Activated CD4-positive, alpha-beta memory T cell treated with anti-CD3 and anti-CD28 coated beads, Interleukin-2, amount 10 ng/mL, durations not matched to agents 7 days and 5 days (primary cell): ENCODE measurements at regions not wholly inside any gene's neighbourhood (a gene's known extent, or its start where the extent isn't known, plus 50 kb on each side); places are given as distances from the start of the nearest gene placed in this dataset.

ENCODE experiments used
- CTCF ChIA-PET: fragments of 350-600 bp; sonication (Branson Sonifier 250); formaldehyde crosslinking; loops from one replicate; lab custom pipeline; 2021; ENCODE audit warnings: antibody characterized with exemption, inconsistent platforms; lab: Charles Lee
- POLR2A ChIA-PET: fragments of 350-600 bp; sonication (Branson Sonifier 250); formaldehyde crosslinking; loops from one replicate; lab custom pipeline; 2021; ENCODE audit warnings: antibody characterized with exemption; lab: Charles Lee
- DNase-seq: peaks from one replicate; pipeline ENCODE4 v3.0.0-alpha.2; 2020
- H3K27ac Mint-ChIP-seq: one replicate; pipeline ENCODE4 v1.8.0; 2021; ENCODE audit warnings: mild to moderate bottlenecking, mixed read lengths
- H3K27me3 Mint-ChIP-seq: one replicate; pipeline ENCODE4 v1.8.0; 2021; ENCODE audit warnings: mixed read lengths
- H3K36me3 Mint-ChIP-seq: one replicate; pipeline ENCODE4 v1.8.0; 2021; ENCODE audit warnings: low read depth, mixed read lengths
- H3K4me1 Mint-ChIP-seq: one replicate; pipeline ENCODE4 v1.8.0; 2021; ENCODE audit warnings: mixed read lengths
- H3K4me3 Mint-ChIP-seq: one replicate; pipeline ENCODE4 v1.8.0; 2021; ENCODE audit warnings: mild to moderate bottlenecking, mixed read lengths
- H3K9me3 Mint-ChIP-seq: one replicate; pipeline ENCODE4 v1.8.0; 2021; ENCODE audit warnings: mixed read lengths

- peaks cover 3% of the 10 kb centered on the region for H3K4me1 Mint-ChIP-seq
- POLR2A ChIA-PET = no interaction called here
- H3K27ac Mint-ChIP-seq = no peak overlapping the region
- H3K4me3 Mint-ChIP-seq = no peak overlapping the region
- no peaks in the 10 kb centered on the region for H3K36me3 Mint-ChIP-seq
- DNase-seq = no peak
- no peaks in the 10 kb centered on the region for H3K27me3 Mint-ChIP-seq
- H3K9me3 Mint-ChIP-seq = no peaks in the 10 kb centered on the region
- CTCF ChIA-PET = interaction anchor here (1.1 to 1.4 kb wide), 2 partner anchors 11 to 695 kb away, joined by 3 to 4 read pairs; no protein-coding TSS in a partner anchor
These were observed 631.5 kb downstream of the RAB28 start for GRCh38 chr4:12852338-12853307.

DNA sequence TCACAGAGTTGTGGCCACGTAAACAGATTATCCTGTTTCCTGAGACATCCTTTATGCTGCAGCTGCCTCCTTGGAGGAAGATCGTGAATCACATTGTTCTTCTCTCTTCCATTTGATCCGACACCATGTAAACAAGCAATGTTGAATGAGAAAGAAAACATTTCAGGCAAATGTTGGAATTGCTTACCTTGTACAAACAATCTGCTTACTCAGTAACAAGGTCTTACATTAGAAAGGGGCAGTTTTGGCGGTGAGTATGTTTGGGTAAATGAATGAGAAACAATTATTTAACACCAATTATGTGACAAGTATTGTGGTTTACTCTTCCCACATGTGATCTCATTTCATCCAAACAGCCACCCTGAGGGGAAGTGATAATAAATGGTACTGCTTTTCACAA lies 637.8 kb downstream of the RAB28 start:
- Mint-ChIP-seq H3K4me3 (no peak overlapping the region), H3K9me3 (no peaks in the 10 kb centered on the region), H3K36me3 (no peaks in the 10 kb centered on the region), H3K4me1 (no peaks in the 10 kb centered on the region), H3K27me3 (no peaks in the 10 kb centered on the region), H3K27ac (no peak overlapping the region)
- POLR2A ChIA-PET = no interaction called here
- CTCF ChIA-PET = no interaction called here
- no peak for DNase-seq

DNA sequence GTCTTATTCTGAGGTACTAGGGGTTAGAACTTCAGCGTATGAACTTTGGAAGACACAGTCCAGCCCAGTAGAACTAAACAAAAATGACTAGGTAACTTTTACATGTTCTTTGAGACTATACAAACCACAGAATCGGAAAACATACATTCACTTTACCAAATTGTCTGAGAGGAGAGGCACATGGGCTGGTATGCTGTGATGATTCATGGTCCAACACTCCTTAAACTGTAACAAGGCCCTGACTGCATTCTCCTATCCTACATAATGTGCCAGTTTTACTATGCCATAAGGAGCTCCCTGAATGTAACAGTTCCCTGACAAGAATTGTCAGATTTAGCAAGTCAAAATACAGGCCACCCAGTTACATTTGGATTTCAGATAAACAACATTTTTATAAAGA lies 640.0 kb downstream of the RAB28 start:
- Mint-ChIP-seq H3K9me3 (no peaks in the 10 kb centered on the region), H3K36me3 (no peaks in the 10 kb centered on the region), H3K4me1 (no peaks in the 10 kb centered on the region), H3K4me3 (no peak overlapping the region), H3K27me3 (no peaks in the 10 kb centered on the region), H3K27ac (no peak overlapping the region)
- DNase-seq = no peak
- CTCF ChIA-PET = interaction anchor here (0.6 kb wide), 1 partner anchor 37 kb away, joined by 3 read pairs; no protein-coding TSS in a partner anchor
- POLR2A ChIA-PET = no interaction called here

DNA sequence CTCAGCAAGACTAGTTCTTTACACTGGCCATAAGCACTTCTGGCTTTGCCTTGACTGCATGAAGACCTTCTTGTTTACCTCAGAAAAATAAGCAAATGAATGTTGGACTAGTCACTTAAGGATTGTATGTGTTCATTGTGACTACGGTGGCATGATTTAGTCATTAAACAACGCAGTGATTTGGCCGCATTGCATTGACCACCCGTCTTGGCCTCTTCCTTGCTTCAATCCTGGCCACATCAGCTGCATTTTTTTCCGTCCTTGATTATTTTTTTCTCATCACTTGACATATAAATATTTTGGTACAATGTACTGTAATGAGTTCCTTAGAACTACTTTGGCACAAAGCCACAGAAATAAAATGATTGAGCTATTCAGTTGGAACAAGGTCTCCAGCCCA lies 656.2 kb downstream of the RAB28 start:
- H3K4me3 Mint-ChIP-seq = no peak overlapping the region
- POLR2A ChIA-PET = no interaction called here
- no peak for DNase-seq
- CTCF ChIA-PET = no interaction called here
- no peaks in the 10 kb centered on the region for H3K36me3 Mint-ChIP-seq
- no peaks in the 10 kb centered on the region for H3K4me1 Mint-ChIP-seq
- H3K27ac Mint-ChIP-seq = no peak overlapping the region
- peaks cover 2% of the 10 kb centered on the region for H3K9me3 Mint-ChIP-seq
- no peaks in the 10 kb centered on the region for H3K27me3 Mint-ChIP-seq

GRCh38 chr4:12791536-12791935 lies 692.6 kb downstream of the RAB28 start:
- H3K4me3 Mint-ChIP-seq = no peak overlapping the region
- no peak for DNase-seq
- H3K4me1 Mint-ChIP-seq = no peaks in the 10 kb centered on the region
- H3K27ac Mint-ChIP-seq = no peak overlapping the region
- ChIA-PET CTCF (no interaction called here), POLR2A (no interaction called here)
- H3K9me3 Mint-ChIP-seq = peaks cover 3% of the 10 kb centered on the region
- no peaks in the 10 kb centered on the region for H3K36me3 Mint-ChIP-seq
- H3K27me3 Mint-ChIP-seq = no peaks in the 10 kb centered on the region

DNA sequence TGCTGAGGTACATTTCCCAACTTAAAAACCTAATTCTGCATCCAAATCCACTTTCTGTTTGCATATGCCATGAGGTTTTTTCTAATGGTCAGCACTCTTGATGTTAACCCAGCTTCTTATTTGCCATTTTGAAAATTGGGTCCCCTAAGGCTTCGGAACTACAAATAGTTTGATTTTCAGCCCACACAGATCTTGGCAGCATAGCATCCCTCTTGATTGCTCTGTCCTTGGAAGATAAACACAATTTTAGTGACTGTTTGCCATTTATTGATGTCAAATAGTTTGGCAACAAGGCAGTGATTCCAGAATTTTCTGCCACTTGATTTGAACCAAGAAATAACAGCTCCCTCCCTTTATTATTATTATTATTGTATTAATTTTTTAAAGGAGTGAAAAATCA lies 696.9 kb downstream of the RAB28 start:
- H3K4me1 Mint-ChIP-seq = no peaks in the 10 kb centered on the region

DNA sequence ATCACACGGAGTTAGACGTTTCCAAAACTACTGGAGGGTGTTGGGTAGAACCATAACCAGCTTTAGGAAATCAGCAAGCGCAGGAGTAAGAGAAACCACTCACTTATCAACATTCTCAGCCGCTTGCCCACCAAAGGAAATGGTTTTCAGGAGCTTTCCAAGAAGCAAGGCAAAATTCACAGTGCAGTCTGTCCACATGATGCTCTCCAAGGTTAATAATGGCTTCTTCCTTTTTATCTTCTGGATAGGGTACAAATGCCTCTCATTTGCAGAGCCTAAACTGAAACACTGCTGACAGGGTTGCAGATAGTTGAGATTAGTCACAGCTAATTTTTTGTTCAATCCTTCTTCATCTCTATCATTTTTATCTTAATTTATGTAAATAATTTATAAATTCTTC lies 705.4 kb downstream of the RAB28 start:
- Mint-ChIP-seq H3K9me3 (peaks cover 2% of the 10 kb centered on the region), H3K36me3 (no peaks in the 10 kb centered on the region), H3K4me1 (no peaks in the 10 kb centered on the region), H3K27me3 (no peaks in the 10 kb centered on the region), H3K4me3 (no peak overlapping the region), H3K27ac (no peak overlapping the region)
- DNase-seq = no peak
- ChIA-PET POLR2A (no interaction called here), CTCF (no interaction called here)

More for the DNA sequence above, 696.9 kb downstream of the RAB28 start:
- Mint-ChIP-seq H3K36me3 (no peaks in the 10 kb centered on the region), H3K27ac (no peak overlapping the region), H3K4me3 (no peak overlapping the region), H3K9me3 (peaks cover 6% of the 10 kb centered on the region), H3K27me3 (no peaks in the 10 kb centered on the region)
- no peak for DNase-seq
- POLR2A ChIA-PET = no interaction called here
- CTCF ChIA-PET = no interaction called here

GRCh38 chr4:12778191-12778590 lies 705.9 kb downstream of the RAB28 start:
- H3K36me3 Mint-ChIP-seq = no peaks in the 10 kb centered on the region
- no peak for DNase-seq
- ChIA-PET POLR2A (no interaction called here), CTCF (no interaction called here)
- no peak overlapping the region for H3K27ac Mint-ChIP-seq
- H3K4me1 Mint-ChIP-seq = no peaks in the 10 kb centered on the region
- H3K27me3 Mint-ChIP-seq = no peaks in the 10 kb centered on the region
- peaks cover 2% of the 10 kb centered on the region for H3K9me3 Mint-ChIP-seq
- H3K4me3 Mint-ChIP-seq = no peak overlapping the region

DNA sequence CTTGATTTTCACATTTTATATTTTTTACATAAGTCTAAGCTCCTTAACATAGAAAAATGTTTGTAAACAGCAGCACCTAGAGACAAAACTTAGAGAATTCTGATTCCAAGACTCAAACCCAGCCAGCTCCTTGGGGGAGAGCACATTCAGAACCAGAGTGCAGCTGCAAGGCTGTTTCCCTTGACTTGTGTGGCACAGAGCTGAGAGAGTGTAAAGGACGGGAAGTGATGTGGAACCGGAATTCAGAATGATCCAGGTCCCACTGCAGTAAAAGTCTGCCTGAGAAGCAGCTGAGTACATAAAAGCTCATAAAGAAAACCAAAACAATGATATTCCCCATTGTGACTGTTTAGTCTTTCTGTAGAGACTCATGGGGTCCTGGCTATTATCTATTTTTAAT lies 713.8 kb downstream of the RAB28 start:
- CTCF ChIA-PET = interaction anchor here (0.7 kb wide), 2 partner anchors 15 to 641 kb away, joined by 3 read pairs; no protein-coding TSS in a partner anchor
- H3K36me3 Mint-ChIP-seq = no peaks in the 10 kb centered on the region
- no peaks in the 10 kb centered on the region for H3K4me1 Mint-ChIP-seq
- H3K9me3 Mint-ChIP-seq = no peaks in the 10 kb centered on the region
- DNase-seq = no peak
- H3K4me3 Mint-ChIP-seq = no peak overlapping the region
- POLR2A ChIA-PET = no interaction called here
- no peaks in the 10 kb centered on the region for H3K27me3 Mint-ChIP-seq
- H3K27ac Mint-ChIP-seq = no peak overlapping the region

GRCh38 chr4:12761694-12762093 lies 722.4 kb downstream of the RAB28 start:
- H3K4me1 Mint-ChIP-seq = no peaks in the 10 kb centered on the region
- H3K9me3 Mint-ChIP-seq = no peaks in the 10 kb centered on the region
- H3K27ac Mint-ChIP-seq = no peak overlapping the region
- H3K4me3 Mint-ChIP-seq = no peak overlapping the region
- H3K36me3 Mint-ChIP-seq = no peaks in the 10 kb centered on the region
- ChIA-PET POLR2A (no interaction called here), CTCF (no interaction called here)
- no peaks in the 10 kb centered on the region for H3K27me3 Mint-ChIP-seq
- DNase-seq = no peak

DNA sequence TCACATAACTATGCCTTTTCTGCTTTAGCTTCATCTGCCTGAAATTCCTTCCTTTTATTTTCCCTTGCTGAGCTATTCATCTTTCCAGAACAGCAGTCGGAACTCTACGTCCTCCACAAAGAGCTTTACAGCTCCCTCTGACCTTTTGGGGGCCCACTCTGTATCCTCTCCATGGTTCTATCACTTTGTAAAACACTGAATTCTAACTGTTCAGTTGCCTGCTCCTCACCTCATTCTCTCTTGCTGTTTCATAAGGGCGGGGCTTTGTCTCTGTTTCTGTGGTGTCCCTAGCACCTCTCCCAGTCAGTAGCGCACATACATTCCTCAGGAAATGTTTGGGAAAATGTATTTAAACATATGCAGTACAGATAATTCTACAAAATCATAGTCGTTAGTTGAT lies 737.0 kb downstream of the RAB28 start:
- no peak for DNase-seq
- POLR2A ChIA-PET = no interaction called here
- Mint-ChIP-seq H3K4me1 (no peaks in the 10 kb centered on the region), H3K27ac (no peak overlapping the region), H3K9me3 (no peaks in the 10 kb centered on the region), H3K36me3 (no peaks in the 10 kb centered on the region), H3K27me3 (no peaks in the 10 kb centered on the region), H3K4me3 (no peak overlapping the region)
- CTCF ChIA-PET = no interaction called here

- Mint-ChIP-seq H3K9me3 (no peaks in the 10 kb centered on the region), H3K4me3 (no peak overlapping the region), H3K4me1 (no peaks in the 10 kb centered on the region), H3K36me3 (no peaks in the 10 kb centered on the region), H3K27ac (no peak overlapping the region), H3K27me3 (no peaks in the 10 kb centered on the region)
- ChIA-PET POLR2A (no interaction called here), CTCF (no interaction called here)
- DNase-seq = no peak
These were observed 737.9 kb downstream of the RAB28 start for GRCh38 chr4:12746221-12746620.

GRCh38 chr4:12734586-12734985 lies 749.6 kb downstream of the RAB28 start:
- Mint-ChIP-seq H3K27ac (no peak overlapping the region), H3K4me3 (no peak overlapping the region)
- CTCF ChIA-PET = no interaction called here

DNA sequence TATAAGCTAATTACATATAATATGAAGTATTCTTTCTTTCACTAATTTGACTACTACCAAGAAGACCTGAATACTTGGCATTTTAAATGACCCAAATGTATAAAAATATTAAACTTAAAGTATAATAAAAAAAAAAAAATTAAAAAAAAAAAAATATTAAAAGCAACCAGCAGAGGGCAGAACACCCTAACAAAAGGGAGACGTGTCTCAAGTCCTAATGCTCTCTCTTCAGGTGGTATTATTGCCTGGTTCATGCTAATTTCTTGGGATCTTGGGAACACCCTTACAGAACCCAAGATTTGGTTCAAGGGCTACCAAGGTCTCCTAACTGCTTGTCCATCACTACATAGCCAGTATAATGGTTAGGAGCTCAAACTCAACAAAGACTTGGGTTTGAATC lies 754.8 kb downstream of the RAB28 start:
- Mint-ChIP-seq H3K4me1 (no peaks in the 10 kb centered on the region), H3K4me3 (no peak overlapping the region), H3K9me3 (no peaks in the 10 kb centered on the region), H3K27me3 (peaks cover 3% of the 10 kb centered on the region), H3K36me3 (no peaks in the 10 kb centered on the region), H3K27ac (no peak overlapping the region)
- POLR2A ChIA-PET = no interaction called here
- no peak for DNase-seq
- CTCF ChIA-PET = interaction anchor here (0.6 to 1.4 kb wide), 7 partner anchors 60 to 1370 kb away, joined by 3 to 7 read pairs (median 4); no protein-coding TSS in a partner anchor

More at GRCh38 chr4:12734586-12734985, 749.6 kb downstream of the RAB28 start:
- H3K9me3 Mint-ChIP-seq = no peaks in the 10 kb centered on the region
- H3K27me3 Mint-ChIP-seq = peaks cover 1% of the 10 kb centered on the region
- H3K4me1 Mint-ChIP-seq = no peaks in the 10 kb centered on the region
- POLR2A ChIA-PET = no interaction called here
- no peak for DNase-seq
- H3K36me3 Mint-ChIP-seq = no peaks in the 10 kb centered on the region
